ENCODE measurements at regions not wholly inside any gene's neighbourhood (a gene's known extent, or its start where the extent isn't known, plus 50 kb on each side); places are given as distances from the start of the nearest gene placed in this dataset.

DNA sequence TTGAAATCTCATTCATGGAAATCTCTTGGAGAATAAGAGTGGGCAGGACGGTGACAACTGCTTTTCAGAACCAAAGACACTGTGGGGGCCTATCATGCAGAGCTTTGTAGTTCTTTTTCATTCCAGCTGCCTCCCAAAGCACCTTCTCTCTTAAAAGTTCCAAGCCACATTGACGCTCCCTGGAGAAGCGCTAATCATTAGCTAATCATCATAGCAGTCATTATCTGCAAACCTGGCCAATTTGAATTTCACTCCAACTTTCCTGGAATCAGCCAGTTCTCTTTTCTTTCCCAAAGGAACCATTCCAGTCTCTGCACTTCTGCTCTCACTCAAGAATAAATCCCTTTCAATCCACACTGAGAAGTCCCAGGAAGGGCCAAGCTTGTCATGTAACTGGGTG is 1144.1 kb upstream of the IGFBP7 start:
- H3K27me3 Mint-ChIP-seq (ENCODE audit: low read depth in 3 of 3): peaks cover 0 to 2% (median 0%) of the 10 kb centered on the region in 3 donors
- peaks cover 0 to 3% (median 0%) of the 10 kb centered on the region in 3 donors for H3K36me3 Mint-ChIP-seq
- H3K4me1 Mint-ChIP-seq: no peaks in the 10 kb centered on the region
- no peak for DNase-seq
- H3K4me3 Mint-ChIP-seq: no peak overlapping the region
- peaks cover 3 to 37% (median 14%) of the 10 kb centered on the region in 6 donors for H3K9me3 Mint-ChIP-seq
- H3K27ac Mint-ChIP-seq: no peak overlapping the region

DNA sequence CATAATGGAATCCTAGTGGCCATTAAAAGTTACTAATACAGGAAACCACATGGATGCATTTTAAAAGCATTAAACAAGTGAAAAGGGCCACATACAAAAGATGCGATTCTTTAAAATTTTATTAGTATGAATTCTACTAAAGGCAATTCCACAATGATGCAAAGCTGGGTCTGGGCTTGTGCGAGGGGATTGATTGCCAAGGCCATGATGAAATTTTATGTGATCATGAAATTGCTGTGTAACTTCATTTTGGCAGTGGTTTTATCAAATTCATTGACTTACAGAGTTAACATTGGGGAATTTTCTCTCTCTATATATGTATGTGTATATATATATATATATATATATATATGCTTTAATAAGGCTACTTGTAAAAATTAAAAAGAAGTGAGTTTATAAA is 1142.5 kb upstream of the IGFBP7 start:
- no peak overlapping the region for H3K27ac Mint-ChIP-seq
- H3K9me3 Mint-ChIP-seq: peaks cover 3 to 34% (median 9%) of the 10 kb centered on the region in 6 donors
- peaks cover 0 to 2% (median 0%) of the 10 kb centered on the region in 3 donors for H3K27me3 Mint-ChIP-seq (ENCODE audit: low read depth in 3 of 3)
- no peak overlapping the region for H3K4me3 Mint-ChIP-seq
- no peak for DNase-seq
- H3K36me3 Mint-ChIP-seq: peaks cover 0 to 3% (median 0%) of the 10 kb centered on the region in 3 donors
- no peaks in the 10 kb centered on the region for H3K4me1 Mint-ChIP-seq

DNA sequence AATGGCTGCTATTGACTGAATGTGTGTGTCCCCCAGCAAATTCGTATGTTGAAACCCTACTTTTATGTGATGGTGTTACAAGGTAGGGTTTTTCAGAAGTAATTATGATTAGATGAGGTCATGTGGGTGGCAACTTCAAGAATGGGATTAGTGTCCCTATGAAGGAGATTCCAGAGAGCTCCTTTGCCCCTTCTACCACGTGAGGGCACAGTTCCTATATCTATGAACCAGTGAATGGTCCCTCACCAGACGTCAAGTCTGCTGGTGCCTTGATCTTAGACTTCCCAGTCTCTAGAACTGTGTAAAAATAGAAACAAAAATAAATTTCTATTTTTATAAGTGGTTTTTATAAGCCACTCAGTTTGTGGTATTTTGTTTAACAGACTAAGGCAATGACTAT is 1137.6 kb upstream of the IGFBP7 start:
- no peak overlapping the region for H3K4me3 Mint-ChIP-seq
- H3K27me3 Mint-ChIP-seq (ENCODE audit: low read depth in 3 of 3): no peaks in the 10 kb centered on the region
- no peak for DNase-seq
- H3K27ac Mint-ChIP-seq: no peak overlapping the region
- H3K36me3 Mint-ChIP-seq: peaks cover 0 to 3% (median 0%) of the 10 kb centered on the region in 3 donors
- no peaks in the 10 kb centered on the region for H3K4me1 Mint-ChIP-seq
- H3K9me3 Mint-ChIP-seq: peaks cover 3 to 42% (median 5%) of the 10 kb centered on the region in 6 donors

DNA sequence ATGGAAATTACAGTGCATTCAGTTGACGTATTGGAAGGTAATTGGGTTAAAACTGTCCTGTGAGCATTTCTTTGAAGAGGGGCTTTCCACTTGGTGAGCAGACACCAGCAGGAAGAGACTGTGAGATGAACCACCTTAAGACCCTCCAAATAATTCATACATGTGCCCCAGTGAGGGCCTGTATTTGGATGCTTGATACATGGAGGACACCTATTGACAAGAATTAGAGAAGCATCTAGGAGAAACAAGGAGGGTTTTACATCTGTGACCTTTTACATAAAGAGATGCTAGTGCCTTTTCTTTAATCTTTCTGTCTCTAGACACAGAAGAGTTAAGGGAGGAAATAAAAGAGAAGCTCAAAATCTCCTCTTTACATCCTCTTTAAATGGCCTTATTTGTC is 1115.3 kb upstream of the IGFBP7 start:
- H3K4me3 Mint-ChIP-seq: no peak overlapping the region
- peaks cover 0 to 35% (median 5%) of the 10 kb centered on the region in 6 donors for H3K9me3 Mint-ChIP-seq
- no peak overlapping the region for H3K27ac Mint-ChIP-seq
- H3K27me3 Mint-ChIP-seq (ENCODE audit: low read depth in 3 of 3): no peaks in the 10 kb centered on the region
- no peak for DNase-seq
- no peaks in the 10 kb centered on the region for H3K36me3 Mint-ChIP-seq
- H3K4me1 Mint-ChIP-seq: no peaks in the 10 kb centered on the region

DNA sequence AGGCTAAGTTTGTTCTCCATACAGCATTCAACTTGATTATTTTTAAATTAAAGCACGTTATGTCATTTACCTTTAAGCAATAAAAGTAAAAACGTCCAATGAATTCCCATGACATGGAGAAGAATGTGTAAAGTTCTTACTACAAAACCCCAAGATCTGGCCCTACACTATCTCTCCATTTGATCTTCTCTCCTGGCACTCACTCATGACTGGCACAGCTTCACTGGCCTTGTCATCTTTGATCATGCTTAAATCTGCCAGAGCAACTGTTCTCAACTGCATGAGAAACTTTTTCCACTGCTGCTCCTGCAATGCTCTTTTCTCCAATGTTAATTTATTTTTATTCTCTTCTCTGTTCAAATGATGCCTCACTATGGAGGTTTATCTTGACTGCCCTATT is 1109.0 kb upstream of the IGFBP7 start:
- H3K36me3 Mint-ChIP-seq: peaks cover 0 to 3% (median 0%) of the 10 kb centered on the region in 3 donors
- H3K27me3 Mint-ChIP-seq (ENCODE audit: low read depth in 3 of 3): peaks cover 0 to 2% (median 2%) of the 10 kb centered on the region in 3 donors
- no peaks in the 10 kb centered on the region for H3K4me1 Mint-ChIP-seq
- DNase-seq: no peak
- no peak overlapping the region for H3K4me3 Mint-ChIP-seq
- H3K9me3 Mint-ChIP-seq: peaks cover 5 to 41% (median 18%) of the 10 kb centered on the region in 6 donors
- no peak overlapping the region for H3K27ac Mint-ChIP-seq

DNA sequence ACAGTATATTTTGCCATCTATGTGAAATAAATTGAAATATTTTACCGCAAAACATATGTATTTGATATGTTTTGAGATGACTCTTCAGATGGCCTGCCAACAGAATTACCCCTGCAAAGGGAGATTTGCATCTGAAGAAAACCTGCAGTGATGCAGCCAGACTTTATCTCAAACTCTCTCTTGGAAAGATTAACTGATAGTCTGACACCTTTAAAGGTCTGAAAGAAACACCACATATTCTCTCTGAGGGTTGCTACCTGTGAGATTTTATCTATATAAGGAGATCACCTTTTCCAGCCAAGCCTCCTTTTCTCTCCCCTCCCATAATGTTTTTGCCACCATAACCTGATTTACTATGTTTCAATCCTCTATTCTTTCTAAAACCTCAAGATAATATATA is 1106.3 kb upstream of the IGFBP7 start:
- no peaks in the 10 kb centered on the region for H3K4me1 Mint-ChIP-seq
- no peak overlapping the region for H3K27ac Mint-ChIP-seq
- H3K4me3 Mint-ChIP-seq: no peak overlapping the region

DNA sequence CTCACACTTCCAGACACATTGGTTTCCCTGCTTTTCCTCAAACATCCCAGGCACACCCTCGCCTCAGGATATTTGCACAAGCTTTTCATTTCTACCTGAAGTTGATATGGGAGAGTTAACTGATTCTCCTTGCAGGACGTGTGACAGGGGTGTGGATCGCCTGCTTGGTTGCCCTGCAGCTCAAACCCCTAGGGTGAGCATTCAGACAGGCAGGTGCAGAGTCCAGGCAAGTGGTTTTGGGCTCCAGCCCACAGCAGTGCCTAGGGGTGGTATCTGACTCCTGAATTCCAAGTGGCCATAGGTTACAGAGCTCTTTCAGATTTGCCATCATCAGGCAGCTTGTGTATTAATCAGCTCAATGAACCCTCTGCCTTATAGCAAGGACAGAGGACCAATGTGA is 1104.2 kb upstream of the IGFBP7 start:
- Mint-ChIP-seq H3K27me3 (ENCODE audit: low read depth in 3 of 3) (peaks cover 0 to 2% (median 2%) of the 10 kb centered on the region in 3 donors), H3K4me3 (no peak overlapping the region), H3K4me1 (no peaks in the 10 kb centered on the region), H3K27ac (no peak overlapping the region), H3K36me3 (peaks cover 0 to 3% (median 0%) of the 10 kb centered on the region in 3 donors), H3K9me3 (peaks cover 6 to 49% (median 17%) of the 10 kb centered on the region in 6 donors)
- no peak for DNase-seq

More for the DNA sequence above, 1106.3 kb upstream of the IGFBP7 start:
- Mint-ChIP-seq H3K36me3 (peaks cover 0 to 3% (median 0%) of the 10 kb centered on the region in 3 donors), H3K9me3 (peaks cover 6 to 49% (median 21%) of the 10 kb centered on the region in 6 donors), H3K27me3 (ENCODE audit: low read depth in 3 of 3) (peaks cover 0 to 2% (median 2%) of the 10 kb centered on the region in 3 donors)
- DNase-seq: no peak

DNA sequence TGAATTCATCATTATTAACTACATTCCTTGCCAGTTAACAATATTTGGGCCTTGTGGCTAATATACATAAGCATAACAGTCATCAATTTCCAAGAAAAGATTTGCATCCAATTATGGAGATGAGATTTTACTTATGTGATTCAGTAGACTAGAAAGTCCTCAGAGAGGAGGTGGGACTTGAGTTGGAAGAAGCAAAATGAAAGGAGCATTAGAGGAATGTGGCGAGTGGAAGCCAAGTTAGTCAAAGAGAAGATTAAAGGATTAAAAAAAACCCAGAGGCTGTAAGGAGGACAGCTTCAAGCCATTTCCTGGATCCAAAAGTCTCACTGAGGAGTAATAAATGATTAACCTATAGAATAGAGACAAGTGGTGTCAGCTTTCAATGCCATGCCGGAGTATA is 1099.4 kb upstream of the IGFBP7 start:
- no peak overlapping the region for H3K4me3 Mint-ChIP-seq
- DNase-seq: no peak
- peaks cover 2 to 27% (median 10%) of the 10 kb centered on the region in 6 donors for H3K9me3 Mint-ChIP-seq
- H3K4me1 Mint-ChIP-seq: no peaks in the 10 kb centered on the region
- no peaks in the 10 kb centered on the region for H3K36me3 Mint-ChIP-seq
- no peaks in the 10 kb centered on the region for H3K27me3 Mint-ChIP-seq (ENCODE audit: low read depth in 3 of 3)
- no peak overlapping the region for H3K27ac Mint-ChIP-seq

DNA sequence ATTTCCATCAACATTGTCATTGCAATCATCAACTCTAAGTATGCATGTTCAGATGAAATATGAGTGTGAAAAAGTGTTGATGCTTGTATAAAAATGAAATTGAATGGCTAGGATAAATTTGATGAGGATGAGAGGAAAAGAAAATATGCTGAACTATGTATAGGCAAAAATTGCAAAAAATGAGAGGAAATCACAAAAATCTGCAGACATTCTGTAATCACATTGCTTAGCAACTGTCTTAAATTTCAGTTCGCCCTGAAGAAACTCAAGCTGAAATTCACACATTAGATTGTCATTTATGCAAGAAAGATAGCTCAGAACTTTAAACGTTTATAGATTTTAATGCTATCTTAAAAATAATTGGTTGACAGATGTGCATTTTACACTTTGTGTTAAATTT is 1098.8 kb upstream of the IGFBP7 start:
- H3K9me3 Mint-ChIP-seq: peaks cover 0 to 21% (median 10%) of the 10 kb centered on the region in 6 donors
- no peak overlapping the region for H3K27ac Mint-ChIP-seq
- H3K27me3 Mint-ChIP-seq (ENCODE audit: low read depth in 3 of 3): no peaks in the 10 kb centered on the region
- no peaks in the 10 kb centered on the region for H3K4me1 Mint-ChIP-seq
- H3K4me3 Mint-ChIP-seq: no peak overlapping the region
- no peak for DNase-seq
- no peaks in the 10 kb centered on the region for H3K36me3 Mint-ChIP-seq

DNA sequence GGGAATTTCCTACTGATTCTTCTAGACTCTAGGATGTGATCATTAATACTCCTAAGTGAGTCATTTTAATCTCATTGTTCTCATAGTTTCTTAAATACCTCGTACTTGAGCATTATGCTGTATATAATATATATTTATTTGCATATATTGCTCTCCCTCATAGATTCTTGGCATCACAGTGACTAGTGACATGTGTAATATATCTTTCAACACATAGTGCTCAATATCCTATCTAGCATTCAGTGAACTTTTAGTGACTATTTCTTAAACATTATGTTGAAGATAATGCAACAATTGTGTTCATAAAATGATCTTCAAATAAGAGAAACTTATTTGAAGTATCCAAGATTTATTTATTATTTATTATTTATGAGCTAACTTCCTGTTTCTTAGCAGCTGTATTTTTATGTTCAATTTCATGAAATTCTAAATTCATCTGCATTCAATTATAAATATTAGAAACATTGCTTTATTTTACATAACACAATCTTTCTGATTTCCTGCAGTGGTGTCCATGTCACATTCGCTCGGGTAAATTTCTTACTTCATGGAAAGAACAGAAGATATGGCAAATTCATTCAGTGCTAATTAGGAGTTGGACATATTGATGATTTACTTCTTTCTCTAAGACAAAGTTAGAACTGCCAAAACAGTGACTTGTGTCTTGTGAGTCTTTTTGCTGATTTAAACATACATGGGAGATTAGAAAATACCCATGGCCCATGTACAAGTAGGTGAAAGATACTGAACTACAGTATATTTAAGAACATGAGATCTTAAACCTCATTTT is 1095.5 kb upstream of the IGFBP7 start:
- Mint-ChIP-seq H3K27me3 (ENCODE audit: low read depth in 3 of 3) (no peaks in the 10 kb centered on the region), H3K9me3 (peaks cover 0 to 16% (median 9%) of the 10 kb centered on the region in 6 donors), H3K27ac (no peak overlapping the region), H3K36me3 (no peaks in the 10 kb centered on the region), H3K4me3 (no peak overlapping the region), H3K4me1 (no peaks in the 10 kb centered on the region)
- no peak for DNase-seq

DNA sequence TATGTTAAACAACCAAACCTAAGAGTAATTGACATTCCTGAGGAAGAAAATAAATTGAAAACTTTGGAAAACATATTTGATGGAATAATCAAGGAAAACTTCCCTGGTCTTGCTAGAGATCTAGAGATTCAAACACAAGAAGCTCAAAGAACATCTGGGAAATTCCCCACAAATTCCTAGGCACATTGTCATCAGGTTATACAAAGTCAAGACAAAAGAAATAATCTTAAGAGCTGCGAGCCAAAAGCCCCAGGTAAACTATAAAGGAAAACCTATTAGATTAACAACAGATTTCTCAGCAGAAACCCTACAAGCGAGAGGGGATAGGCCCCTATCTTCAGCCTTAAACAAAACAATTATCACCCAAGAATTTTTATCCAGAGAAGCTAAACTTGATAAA is 1082.0 kb upstream of the IGFBP7 start:
- Mint-ChIP-seq H3K27me3 (ENCODE audit: low read depth in 3 of 3) (peaks cover 0 to 1% (median 0%) of the 10 kb centered on the region in 3 donors), H3K27ac (no peak overlapping the region), H3K4me3 (no peak overlapping the region), H3K4me1 (no peaks in the 10 kb centered on the region), H3K36me3 (no peaks in the 10 kb centered on the region), H3K9me3 (peaks cover 6 to 41% (median 15%) of the 10 kb centered on the region in 6 donors)
- no peak for DNase-seq

DNA sequence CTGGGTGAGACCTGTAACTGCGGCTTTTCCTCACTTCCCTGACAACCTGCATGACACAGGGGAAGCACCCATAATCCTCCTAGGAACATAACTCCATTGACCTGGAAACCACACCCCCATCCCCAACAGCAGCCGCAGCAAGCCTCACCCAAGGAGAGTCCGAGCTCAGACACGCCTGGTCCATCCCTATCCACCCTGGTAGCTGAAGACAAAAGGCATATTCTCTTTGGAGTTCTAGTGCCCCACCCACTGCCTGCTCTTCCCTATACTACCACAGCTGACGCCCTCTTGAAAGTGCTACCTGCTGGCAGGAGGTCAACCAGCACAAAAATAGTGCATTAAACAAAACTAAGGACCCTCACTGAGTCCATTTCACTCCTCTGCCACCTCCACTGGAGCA is 1080.9 kb upstream of the IGFBP7 start:
- no peak overlapping the region for H3K27ac Mint-ChIP-seq
- peaks cover 0 to 1% (median 0%) of the 10 kb centered on the region in 3 donors for H3K27me3 Mint-ChIP-seq (ENCODE audit: low read depth in 3 of 3)
- no peaks in the 10 kb centered on the region for H3K4me1 Mint-ChIP-seq
- H3K9me3 Mint-ChIP-seq: peaks cover 8 to 35% (median 14%) of the 10 kb centered on the region in 6 donors
- H3K36me3 Mint-ChIP-seq: no peaks in the 10 kb centered on the region
- no peak overlapping the region for H3K4me3 Mint-ChIP-seq
- no peak for DNase-seq

DNA sequence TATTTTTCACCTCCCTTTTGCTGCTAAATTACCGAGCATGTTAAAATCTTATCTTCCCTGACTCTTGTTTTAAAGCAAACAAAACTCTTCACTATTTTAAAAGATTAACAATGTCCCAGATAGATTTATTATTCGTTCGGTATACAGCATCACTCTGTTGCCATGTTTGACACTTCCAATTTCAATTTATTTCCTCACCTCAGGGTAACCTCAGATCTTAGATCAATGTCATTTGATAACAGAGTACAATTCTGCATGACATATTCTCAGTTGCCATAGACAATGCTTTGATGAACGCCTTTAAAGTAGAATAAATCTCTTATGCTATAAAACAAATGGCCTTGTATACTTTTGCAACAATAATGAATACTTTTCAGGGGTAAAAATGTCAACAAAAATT is 1078.1 kb upstream of the IGFBP7 start:
- peaks cover 10 to 37% (median 19%) of the 10 kb centered on the region in 6 donors for H3K9me3 Mint-ChIP-seq
- DNase-seq: no peak
- no peaks in the 10 kb centered on the region for H3K36me3 Mint-ChIP-seq
- no peak overlapping the region for H3K27ac Mint-ChIP-seq
- H3K4me1 Mint-ChIP-seq: no peaks in the 10 kb centered on the region
- peaks cover 0 to 1% (median 0%) of the 10 kb centered on the region in 3 donors for H3K27me3 Mint-ChIP-seq (ENCODE audit: low read depth in 3 of 3)
- H3K4me3 Mint-ChIP-seq: no peak overlapping the region

DNA sequence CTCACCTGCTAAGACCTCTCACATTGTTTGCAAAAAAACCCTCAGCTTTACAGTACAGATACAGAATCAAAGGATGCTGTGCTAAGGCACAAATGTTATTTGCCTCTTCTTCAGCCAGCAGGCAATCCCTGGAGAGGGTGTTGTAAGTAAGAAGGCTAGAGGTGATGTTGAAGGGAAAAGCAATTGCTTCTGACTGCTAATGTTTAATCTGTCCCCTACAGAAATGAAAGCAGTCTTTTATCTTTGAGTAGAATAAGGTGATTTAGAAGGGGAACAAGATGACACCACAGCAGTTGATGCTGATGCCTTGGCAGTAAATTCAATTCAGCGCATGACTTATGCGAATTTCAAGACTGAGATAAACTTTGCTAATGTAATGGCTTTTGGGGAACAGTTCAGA is 1064.8 kb upstream of the IGFBP7 start:
- Mint-ChIP-seq H3K4me1 (no peaks in the 10 kb centered on the region), H3K27me3 (ENCODE audit: low read depth in 3 of 3) (no peaks in the 10 kb centered on the region), H3K36me3 (no peaks in the 10 kb centered on the region), H3K4me3 (no peak overlapping the region), H3K9me3 (peaks cover 3 to 25% (median 8%) of the 10 kb centered on the region in 6 donors), H3K27ac (no peak overlapping the region)
- DNase-seq: no peak

Measured in immature natural killer cell (primary cell).